ENCODE measurements at regions not wholly inside any gene's neighbourhood (a gene's known extent, or its start where the extent isn't known, plus 50 kb on each side); places are given as distances from the start of the nearest gene placed in this dataset.
"Not testable (repeated sequence)": the region's sequence is repeated elsewhere in the genome, so short reads cannot be mapped to it uniquely, and the experiment has no call there.

DNA sequence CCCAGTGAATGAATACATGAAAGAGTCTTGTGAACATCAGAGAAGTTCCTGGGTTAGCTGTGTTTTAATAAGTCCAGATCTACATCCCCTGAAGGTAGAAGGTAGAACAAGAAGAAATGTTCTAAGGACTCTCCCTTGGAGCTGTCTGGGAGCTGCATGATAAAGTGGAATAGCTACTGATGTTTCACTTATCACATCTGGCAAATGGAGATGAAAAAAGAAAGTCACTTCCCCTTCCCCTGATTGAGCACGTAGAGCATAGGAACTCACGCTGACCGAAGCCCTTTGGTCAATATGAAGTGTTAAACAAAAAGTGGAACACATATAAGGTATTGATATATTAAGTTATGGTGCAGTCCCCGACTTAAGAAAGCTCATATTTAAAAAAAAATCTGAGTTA, 53.2 kb upstream of the PARP1 start:
- Mint-ChIP-seq H3K9me3 (ENCODE audit: unreplicated experiment) (peaks cover 21% of the 10 kb centered on the region), H3K27ac (ENCODE audit: low read depth, unreplicated experiment) (no peak overlapping the region), H3K36me3 (ENCODE audit: insufficient read depth, unreplicated experiment) (no peaks in the 10 kb centered on the region), H3K4me3 (ENCODE audit: unreplicated experiment) (no peak overlapping the region), H3K27me3 (ENCODE audit: insufficient read depth, unreplicated experiment) (peaks cover 8% of the 10 kb centered on the region), H3K4me1 (ENCODE audit: insufficient read depth, unreplicated experiment) (no peaks in the 10 kb centered on the region)
- intact Hi-C loops (cut with micrococcal nuclease): no loop called here
- BruUV-seq (replicated peaks): no TSS peak
- POLR2A ChIA-PET: interaction anchor here (0.8 to 1.5 kb wide), 3 partner anchors 17 to 299 kb away, joined by 3 to 6 read pairs (median 4); no protein-coding TSS in a partner anchor
- CTCF ChIA-PET: interaction anchor here (0.6 to 1.5 kb wide), 3 partner anchors 13 to 52 kb away, joined by 3 to 7 read pairs (median 4); no protein-coding TSS in a partner anchor
- TF ChIP-seq, protein P1, sequence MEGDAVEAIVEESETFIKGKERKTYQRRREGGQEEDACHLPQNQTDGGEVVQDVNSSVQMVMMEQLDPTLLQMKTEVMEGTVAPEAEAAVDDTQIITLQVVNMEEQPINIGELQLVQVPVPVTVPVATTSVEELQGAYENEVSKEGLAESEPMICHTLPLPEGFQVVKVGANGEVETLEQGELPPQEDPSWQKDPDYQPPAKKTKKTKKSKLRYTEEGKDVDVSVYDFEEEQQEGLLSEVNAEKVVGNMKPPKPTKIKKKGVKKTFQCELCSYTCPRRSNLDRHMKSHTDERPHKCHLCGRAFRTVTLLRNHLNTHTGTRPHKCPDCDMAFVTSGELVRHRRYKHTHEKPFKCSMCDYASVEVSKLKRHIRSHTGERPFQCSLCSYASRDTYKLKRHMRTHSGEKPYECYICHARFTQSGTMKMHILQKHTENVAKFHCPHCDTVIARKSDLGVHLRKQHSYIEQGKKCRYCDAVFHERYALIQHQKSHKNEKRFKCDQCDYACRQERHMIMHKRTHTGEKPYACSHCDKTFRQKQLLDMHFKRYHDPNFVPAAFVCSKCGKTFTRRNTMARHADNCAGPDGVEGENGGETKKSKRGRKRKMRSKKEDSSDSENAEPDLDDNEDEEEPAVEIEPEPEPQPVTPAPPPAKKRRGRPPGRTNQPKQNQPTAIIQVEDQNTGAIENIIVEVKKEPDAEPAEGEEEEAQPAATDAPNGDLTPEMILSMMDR (IDR thresholded peaks at IDR 0.05; ENCODE audit: unreplicated experiment): no peak
- no peak for DNase-seq (ENCODE audit: unreplicated experiment)

DNA sequence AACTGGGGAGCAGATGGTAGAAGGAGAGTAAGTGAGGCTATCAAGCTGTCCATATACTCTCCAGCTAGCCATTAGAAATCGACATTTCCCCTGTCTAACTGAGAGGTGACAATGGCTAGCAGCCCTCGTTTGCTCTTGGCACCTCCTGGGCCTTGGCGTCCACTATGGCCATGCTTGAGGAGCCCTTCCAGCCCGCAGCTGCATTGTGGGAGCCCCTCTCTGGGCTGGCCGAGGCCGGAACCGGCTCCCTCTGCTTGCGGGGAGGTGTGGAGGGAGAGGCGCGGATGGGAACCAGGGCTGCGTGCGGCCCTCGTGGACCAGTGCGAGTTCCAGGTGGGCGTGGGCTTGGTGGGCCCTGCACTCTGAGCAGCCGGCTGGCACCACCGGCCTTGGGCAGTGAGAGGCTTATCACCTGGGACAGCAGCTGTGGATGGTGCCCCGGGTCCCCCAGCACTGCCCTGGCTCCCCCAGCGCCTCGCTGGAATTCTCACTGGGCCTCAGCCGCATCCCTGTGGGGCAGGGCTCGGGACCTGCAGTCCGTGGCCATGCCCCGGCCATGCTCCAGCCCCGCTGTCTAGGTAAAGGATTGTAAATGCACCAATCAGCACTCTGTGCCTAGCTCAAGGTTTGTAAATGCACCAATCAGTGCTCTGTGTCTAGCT, 56.2 kb upstream of the PARP1 start:
- no peak for DNase-seq (ENCODE audit: unreplicated experiment)
- Mint-ChIP-seq H3K27me3 (ENCODE audit: insufficient read depth, unreplicated experiment) (peaks cover 32% of the 10 kb centered on the region), H3K4me1 (ENCODE audit: insufficient read depth, unreplicated experiment) (no peaks in the 10 kb centered on the region), H3K4me3 (ENCODE audit: unreplicated experiment) (no peak overlapping the region), H3K27ac (ENCODE audit: low read depth, unreplicated experiment) (no peak overlapping the region), H3K36me3 (ENCODE audit: insufficient read depth, unreplicated experiment) (no peaks in the 10 kb centered on the region), H3K9me3 (ENCODE audit: unreplicated experiment) (peaks cover 21% of the 10 kb centered on the region)
- BruUV-seq (replicated peaks): no TSS peak
- TF ChIP-seq, protein P1 (IDR thresholded peaks at IDR 0.05; ENCODE audit: unreplicated experiment): no peak
- intact Hi-C loops (cut with micrococcal nuclease): no loop called here
- ChIA-PET POLR2A (no interaction called here), CTCF (interaction anchor here (0.9 to 1.1 kb wide), 2 partner anchors 61 to 80 kb away, joined by 4 read pairs; no protein-coding TSS in a partner anchor)

DNA sequence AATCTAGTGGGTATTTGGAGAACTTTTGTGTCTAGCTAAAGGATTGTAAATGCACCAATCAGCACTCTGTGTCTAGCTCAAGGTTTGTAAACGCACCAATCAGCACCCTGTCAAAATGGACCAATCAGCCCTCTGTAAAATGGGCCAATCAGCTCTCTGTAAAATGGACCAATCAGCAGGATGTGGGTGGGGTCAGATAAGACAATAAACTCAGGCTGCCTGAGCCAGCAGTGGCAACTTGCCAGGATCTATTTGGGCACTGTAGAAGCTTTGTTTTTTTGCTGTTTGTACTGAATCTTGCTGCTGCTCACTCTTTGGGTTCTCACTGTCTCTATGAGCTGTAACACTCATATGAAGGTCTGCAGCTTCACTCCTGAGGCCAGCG, 56.7 kb upstream of the PARP1 start:
- Mint-ChIP-seq H3K9me3 (ENCODE audit: unreplicated experiment) (peaks cover 21% of the 10 kb centered on the region), H3K27me3 (ENCODE audit: insufficient read depth, unreplicated experiment) (peaks cover 35% of the 10 kb centered on the region)
- H3K36me3 Mint-ChIP-seq (ENCODE audit: insufficient read depth, unreplicated experiment); DNase-seq (ENCODE audit: unreplicated experiment); H3K4me1 Mint-ChIP-seq (ENCODE audit: insufficient read depth, unreplicated experiment); H3K4me3 Mint-ChIP-seq (ENCODE audit: unreplicated experiment); POLR2A ChIA-PET; intact Hi-C loops (cut with micrococcal nuclease); BruUV-seq (replicated peaks); H3K27ac Mint-ChIP-seq (ENCODE audit: low read depth, unreplicated experiment): not testable (repeated sequence)
- CTCF ChIA-PET: interaction anchor here (0.9 to 1.1 kb wide), 2 partner anchors 60 to 80 kb away, joined by 4 read pairs; no protein-coding TSS in a partner anchor

DNA sequence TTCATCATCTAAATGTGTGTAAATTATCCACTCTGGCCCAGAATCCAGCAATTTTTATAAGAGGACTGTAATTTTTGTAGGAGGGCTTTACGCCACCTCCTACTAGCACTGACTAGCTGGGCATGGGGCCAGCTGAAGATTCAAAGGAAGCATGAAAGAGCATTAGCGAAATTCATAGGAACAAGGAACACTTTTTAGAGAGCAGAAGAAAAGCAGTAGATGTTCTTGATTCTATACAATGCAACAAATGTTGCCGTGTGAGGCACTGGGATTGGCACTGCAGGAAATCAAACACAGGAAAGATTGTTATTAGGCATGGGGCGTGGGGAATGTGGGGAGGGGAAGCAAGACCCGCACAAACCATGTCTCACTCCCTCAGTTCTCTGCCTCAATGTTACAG, 58.4 kb upstream of the PARP1 start:
- no peak overlapping the region for H3K27ac Mint-ChIP-seq (ENCODE audit: low read depth, unreplicated experiment)
- no peaks in the 10 kb centered on the region for H3K36me3 Mint-ChIP-seq (ENCODE audit: insufficient read depth, unreplicated experiment)
- H3K9me3 Mint-ChIP-seq (ENCODE audit: unreplicated experiment): peaks cover 21% of the 10 kb centered on the region
- H3K27me3 Mint-ChIP-seq (ENCODE audit: insufficient read depth, unreplicated experiment): peaks cover 35% of the 10 kb centered on the region
- TF ChIP-seq, protein P1 (IDR thresholded peaks at IDR 0.05; ENCODE audit: unreplicated experiment): no peak
- H3K4me1 Mint-ChIP-seq (ENCODE audit: insufficient read depth, unreplicated experiment): no peaks in the 10 kb centered on the region
- intact Hi-C loops (cut with micrococcal nuclease): no loop called here
- H3K4me3 Mint-ChIP-seq (ENCODE audit: unreplicated experiment): no peak overlapping the region
- no TSS peak for BruUV-seq (replicated peaks)
- ChIA-PET CTCF (no interaction called here), POLR2A (no interaction called here)
- no peak for DNase-seq (ENCODE audit: unreplicated experiment)

Measured in MCF 10A (cell line).